SK-MEL-5 (cell line): ENCODE measurements at regions not wholly inside any gene's neighbourhood (a gene's known extent, or its start where the extent isn't known, plus 50 kb on each side); places are given as distances from the start of the nearest gene placed in this dataset.
"Not testable (repeated sequence)": the region's sequence is repeated elsewhere in the genome, so short reads cannot be mapped to it uniquely, and the experiment has no call there.

Experiments used
- DNase-seq: peaks from one replicate; pipeline ENCODE4 v3.0.0-alpha.2; 2016; ENCODE audit warnings: low read depth, low spot score
- in situ Hi-C: cut with HindIII; loops from 2 replicates; pipeline ENCODE4 v1.10.0; 2016; ENCODE audit warnings: low sequenced_read_pairs, high pct_unique_total_duplicates, low pct_unique_long_range_greater_than_20kb

DNA sequence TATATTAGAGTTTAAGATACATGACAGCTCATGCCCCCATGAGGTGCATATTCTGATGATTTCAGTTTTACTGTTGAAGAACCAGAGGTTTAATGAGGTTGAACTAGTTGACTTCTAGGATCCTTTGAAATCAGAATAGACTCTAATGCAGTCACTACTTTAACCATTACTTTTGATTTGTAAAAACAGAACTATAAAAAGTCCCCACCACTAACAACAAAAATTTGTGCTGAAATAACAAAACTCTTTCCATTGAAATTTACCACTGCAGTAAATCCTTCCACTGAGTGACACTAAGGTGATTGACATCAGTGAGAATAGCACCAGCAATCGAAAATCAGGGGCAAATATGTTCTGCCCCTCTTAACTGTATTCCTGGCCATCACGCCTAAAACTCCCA lies 214.1 kb downstream of the SHQ1 start:
- in situ Hi-C loops = no loop called here

DNA sequence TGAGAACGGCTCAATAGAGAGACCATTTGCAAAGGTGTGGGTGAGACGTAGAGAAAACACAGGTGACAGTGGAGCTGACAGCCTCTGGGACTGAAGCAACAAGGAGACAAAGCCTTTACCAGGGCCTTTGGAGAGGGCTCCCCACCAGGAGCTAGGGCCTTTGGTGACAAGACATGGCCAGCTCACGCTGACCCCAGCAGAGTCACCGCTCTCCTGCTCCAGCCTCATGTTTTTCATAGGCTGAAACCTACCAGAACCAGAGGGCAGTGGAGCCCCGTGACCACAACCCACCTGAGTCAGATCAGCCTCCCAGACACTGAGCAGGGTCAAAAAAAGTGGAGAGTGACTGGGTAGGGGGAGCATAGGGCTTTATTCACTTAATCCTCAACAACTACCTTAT lies 214.7 kb downstream of the SHQ1 start:
- DNase-seq = no peak
- in situ Hi-C loops = no loop called here

More for the DNA sequence above, 214.1 kb downstream of the SHQ1 start:
- no peak for DNase-seq

DNA sequence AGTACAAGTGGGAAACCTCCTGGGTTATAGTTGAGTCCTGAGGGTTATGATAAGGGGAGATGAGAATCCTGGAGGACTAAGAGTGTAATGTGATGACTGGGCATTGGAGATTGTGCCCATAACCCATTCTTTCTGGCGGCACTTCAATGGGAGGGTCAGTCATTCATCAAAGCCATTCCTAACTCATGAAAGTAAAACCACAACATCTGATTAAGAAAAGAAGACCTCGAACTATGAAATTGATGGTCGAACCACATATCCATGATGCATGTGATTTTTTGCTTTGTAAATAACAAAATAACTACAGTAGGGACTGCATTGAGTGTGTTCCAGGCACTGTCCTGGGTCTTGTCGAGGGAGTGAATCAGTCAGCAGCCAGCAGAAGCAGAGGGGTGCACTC lies 215.1 kb downstream of the SHQ1 start:
- no peak for DNase-seq
- in situ Hi-C loops = no loop called here

DNA sequence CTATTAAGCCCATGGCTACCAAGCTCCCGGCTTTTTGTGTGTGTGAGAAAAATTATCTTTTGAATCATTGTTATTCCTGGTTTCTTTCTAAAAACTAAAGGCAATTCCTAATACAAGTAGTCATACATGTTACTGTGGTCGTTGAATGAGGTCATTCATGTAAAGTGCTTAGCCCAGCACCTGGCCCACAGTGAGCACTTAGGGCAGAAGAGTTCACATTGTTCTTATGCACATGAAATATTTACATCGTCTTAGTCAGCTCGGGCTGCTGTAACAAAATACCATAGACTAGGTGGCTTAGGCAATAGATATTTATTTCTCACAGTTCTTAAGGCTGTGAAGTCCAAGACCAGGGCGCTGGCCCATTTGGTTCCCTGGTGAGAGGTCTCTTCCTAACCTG lies 216.1 kb downstream of the SHQ1 start:
- no peak for DNase-seq
- in situ Hi-C loops = no loop called here

DNA sequence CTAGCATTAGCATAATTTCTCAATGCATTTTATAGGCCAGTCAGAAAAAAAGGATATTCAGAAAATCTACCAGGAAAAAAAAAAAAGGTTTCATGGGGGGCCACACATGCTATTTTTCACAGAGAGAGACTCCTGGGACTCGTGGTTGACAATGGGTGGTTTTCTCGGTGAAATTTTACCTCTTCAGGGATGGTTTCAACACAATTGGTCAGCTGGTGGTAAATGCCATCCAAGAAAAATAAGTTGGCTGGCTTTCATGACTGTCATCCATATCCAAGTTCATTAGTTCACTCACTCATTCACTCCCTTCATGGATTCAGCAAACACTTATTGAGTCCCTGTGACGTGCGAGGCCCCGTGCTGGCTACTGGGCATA lies 217.3 kb downstream of the SHQ1 start:
- DNase-seq = no peak
- in situ Hi-C loops = no loop called here

DNA sequence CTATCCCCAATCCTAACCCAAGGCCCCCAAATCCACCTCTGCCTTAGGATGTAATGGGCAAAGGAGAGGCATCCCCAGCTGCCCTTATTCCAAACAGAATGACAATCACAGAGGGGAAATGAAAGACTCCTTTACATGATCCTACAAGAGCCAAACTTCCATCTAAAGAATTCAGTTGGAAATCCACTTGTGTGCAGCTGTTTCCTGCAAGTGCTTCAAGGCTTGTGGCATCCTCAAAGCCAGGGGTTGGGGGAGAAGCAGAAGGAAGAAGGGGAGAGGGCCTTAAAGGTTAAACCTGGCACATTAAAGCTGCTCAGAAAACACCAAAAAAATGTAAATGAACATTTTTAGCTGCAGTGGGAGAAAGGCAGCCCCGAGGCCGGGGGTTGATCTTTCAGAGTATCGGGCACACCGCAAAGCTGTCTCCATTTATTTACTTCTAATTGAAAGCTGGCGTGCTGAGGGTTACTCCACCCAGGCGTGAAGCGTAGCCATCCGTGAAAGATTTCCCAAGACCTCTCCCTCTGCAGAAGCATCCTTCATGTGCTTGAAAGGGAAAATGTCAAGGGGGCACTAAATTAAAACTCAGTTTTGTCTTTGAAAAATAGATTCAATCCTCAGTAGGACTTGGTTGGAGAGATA lies 217.8 kb downstream of the SHQ1 start:
- in situ Hi-C loops = no loop called here
- DNase-seq = no peak

DNA sequence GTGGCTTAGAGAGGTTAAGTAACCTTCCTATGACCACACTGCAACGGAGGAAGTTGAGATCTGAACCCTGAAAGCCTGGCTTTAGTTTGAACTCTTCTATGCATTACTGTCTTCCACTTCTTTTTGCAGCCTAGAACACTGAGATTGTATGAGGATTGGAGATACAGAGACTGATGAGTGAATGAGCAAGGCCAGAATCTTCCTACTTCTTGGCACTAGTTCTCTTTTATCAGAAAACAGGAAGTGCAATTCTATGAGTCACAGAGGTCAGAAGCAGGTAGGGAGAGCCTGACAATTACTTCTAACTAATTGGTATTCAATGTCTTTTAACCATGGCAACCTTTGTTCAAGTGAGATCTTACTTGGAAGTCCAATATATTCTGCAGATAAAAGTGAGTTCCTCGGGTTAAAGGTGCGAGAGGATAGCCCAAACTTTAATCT lies 219.0 kb downstream of the SHQ1 start:
- in situ Hi-C loops = no loop called here
- no peak for DNase-seq

DNA sequence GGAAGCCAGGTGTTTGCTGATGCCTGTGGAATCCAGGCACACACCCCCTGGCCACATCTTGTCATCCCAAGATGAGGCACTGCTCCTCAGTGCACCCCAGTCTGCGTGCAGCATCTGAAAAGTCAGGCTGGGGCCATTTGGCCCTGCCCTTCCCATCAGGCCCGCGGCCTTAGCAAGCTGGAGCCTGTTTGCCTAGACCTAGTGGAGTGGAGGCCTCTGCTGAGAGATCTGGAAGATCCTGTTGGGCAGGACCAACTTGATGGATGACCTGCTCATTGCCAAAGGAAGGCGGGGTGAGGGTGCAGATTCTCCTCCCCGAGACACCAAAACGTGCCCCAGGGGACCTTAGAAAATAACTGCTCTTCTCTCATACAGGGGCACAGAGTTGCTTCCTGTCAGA lies 220.2 kb downstream of the SHQ1 start:
- in situ Hi-C loops = no loop called here

DNA sequence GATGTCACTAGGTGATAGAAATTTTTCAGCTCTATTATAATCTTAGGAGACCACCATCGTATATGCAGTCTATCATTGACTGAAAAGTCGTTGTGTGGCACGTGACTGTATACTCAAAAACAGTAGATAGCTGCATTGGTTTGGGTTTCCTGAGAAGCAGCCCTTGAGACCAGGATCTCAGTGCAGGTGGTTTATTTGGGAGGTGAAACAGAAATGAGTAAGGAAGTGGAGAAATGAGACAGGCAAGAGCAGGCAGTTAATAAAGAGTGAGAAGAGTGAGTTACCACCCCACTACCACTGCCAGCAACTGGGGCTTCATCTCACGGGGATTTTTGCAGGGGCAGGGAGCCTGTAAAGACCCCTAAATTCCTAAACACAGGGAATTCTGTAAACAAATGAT lies 221.0 kb downstream of the SHQ1 start:
- in situ Hi-C loops = no loop called here

More for the DNA sequence above, 220.2 kb downstream of the SHQ1 start:
- no peak for DNase-seq

DNA sequence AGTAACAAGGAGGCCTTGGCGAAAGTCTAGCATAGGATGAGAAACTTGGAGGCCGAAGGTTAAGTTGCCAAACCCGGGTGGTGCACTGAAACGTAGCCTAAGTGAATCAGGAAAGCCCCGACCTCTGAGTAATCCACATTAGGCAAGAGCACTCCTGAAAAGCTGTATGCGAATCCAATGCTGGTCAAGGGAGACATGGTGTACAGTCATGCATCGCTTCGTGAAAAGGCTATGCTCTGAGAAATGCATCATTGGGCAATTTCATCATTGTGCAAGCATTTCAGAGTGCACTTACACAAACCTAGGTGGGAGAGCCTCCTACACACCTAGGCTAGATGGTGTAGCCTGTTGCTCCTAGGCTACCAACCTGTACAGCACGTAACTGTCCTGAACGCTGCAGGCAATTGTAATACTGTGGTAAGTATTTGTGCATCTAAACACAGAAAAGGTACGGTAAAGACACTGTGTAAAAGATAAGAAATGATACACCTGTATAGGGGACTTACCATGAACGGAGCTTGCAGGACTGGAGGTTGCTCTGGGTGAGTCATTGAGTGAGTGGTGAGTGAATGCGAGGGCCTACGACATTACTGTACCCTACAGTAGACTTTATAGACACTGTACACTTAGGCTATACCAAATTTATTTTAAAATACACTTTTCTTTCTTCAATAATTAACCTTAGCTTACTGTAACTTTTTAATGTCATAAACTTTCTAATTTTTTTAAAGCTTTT lies 222.5 kb downstream of the SHQ1 start:
- in situ Hi-C loops = no loop called here
- no peak for DNase-seq

More for the DNA sequence above, 221.0 kb downstream of the SHQ1 start:
- no peak for DNase-seq

DNA sequence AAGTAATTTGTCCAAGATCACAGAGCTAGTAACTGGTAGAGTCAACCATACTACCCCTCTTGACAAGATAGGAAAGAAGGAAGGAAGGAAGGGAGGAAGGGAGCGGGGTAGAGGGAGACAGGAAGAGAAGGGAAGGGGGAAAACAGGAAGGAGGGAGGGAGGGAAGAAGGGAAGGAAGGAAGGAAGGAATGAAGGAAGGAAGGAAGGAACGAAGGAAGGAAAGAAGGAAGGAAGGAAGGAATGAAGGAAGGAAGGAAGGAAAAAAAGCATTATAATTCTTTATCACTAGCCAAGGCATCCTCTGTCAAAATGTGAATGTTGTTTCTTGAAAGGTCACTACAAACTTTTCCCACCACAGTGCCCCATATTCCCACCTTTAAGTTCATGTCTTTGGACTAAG lies 223.6 kb downstream of the SHQ1 start:
- in situ Hi-C loops = no loop called here
- DNase-seq = no peak

DNA sequence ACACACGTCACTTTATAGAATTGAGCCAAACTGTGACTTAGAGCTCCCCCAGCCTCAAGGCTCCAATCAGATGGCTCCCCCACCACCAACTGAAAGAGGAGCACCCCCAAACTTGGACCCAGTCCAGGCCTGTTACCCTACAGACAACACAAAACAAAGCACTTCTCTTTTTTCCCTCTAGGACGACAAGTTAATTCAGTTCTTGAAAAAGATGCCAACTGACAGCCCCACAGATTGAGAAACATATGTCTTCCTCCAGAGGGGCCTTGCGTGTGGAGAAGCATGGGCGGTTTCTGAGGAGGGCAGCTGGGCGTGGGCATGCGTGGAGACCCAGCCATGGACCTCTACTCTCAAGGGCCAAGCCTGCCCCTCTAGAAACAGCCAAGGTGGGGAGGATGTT lies 229.5 kb downstream of the SHQ1 start:
- DNase-seq = no peak

DNA sequence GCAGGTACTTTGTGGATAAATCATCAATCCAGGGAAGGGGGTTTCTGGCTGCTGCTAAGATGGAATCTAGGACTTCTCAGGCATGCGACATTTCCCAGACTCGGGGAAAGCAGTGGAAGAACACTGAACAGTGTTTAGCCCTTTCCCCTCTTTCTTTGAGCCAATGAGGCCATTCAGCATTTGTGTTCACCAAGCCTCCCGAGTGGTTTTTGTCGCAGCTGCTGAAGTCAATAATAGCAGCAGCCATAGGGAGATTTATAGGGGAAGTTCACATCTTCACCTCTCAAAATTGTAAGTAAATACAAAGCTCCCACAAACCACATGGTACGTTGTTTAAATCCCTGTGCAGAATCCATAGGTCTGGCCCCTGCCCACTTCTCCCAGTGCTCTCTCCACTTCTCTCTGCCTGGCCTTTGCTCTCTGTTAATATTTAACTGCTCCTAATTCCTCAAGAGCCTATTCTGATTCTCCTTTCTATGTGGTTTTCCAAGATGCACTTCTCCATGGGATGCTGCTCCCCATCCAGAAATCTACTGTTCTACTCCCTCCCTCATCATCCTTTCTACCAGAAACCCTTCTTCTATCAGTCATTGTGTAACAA lies 230.7 kb downstream of the SHQ1 start:
- no peak for DNase-seq
- in situ Hi-C loops = no loop called here

More for the DNA sequence above, 229.5 kb downstream of the SHQ1 start:
- in situ Hi-C loops = no loop called here

DNA sequence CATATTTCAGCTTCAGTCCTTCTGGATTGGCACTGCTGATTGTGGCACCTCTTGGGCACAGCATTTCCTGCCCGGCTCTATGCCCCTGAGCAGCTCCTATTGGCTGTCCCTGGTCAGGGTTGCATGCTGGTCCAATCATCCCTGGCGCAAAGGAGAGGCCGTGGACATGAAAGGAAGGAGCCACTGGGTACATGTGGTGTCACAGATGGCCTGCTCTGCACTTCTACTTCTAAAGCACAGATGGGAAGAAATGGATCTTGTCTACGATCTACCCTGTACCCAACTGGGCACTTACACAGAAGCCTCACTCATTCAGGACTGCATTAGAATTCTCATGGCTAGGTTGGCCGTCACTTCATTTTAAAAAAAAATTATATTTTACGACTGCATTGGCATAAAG lies 232.5 kb downstream of the SHQ1 start:
- DNase-seq = no peak
- in situ Hi-C loops = no loop called here

DNA sequence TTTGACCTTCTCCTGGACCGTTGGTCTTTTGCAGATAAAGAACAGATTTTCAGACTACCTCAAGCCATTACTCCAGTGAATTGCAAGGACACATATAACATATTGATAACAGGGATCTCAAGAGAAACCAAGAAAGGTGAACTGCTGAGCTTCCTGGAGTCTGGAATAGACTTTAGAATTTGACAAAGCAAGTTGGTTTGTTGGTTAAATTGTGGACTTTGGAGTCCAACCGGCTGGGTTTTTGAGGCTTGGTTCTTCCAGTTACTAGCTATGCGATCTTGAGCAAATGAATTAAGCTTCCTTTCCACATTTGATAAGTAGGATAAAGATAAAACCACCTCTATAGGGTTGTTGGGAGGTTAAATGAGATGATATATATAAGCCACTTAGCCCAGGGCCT lies 233.1 kb downstream of the SHQ1 start:
- DNase-seq = no peak
- in situ Hi-C loops = no loop called here

DNA sequence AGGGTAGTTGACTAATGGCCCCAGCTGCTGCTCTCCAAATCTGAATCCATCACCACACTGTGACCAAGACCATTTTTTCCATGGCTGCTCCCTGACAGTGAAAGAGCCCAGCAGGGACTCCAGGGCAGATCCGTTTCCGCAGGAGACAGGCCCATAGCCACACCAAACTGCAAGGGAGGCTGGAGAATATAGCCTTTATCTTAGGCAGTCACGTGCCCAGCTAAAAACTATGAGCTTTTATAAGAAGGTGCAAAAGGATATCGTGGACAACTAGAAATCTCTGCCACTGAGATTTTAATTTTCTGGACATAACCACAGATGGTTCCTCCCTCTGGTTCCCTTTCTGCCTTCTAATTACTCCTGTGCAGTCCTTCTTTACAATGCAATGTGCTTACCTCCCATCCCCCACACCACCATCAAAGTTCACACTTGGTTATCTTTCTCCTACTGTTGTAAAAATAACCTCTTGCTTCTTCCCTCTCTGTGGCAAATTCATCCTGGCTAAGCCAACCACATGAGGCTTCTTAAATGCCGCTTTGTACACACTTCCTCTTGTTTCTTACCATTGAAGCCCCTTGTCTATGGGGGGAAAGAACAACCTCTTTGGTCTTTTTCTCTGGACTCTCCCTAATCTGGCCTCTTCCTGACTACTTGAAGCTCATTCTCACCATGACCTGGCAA lies 233.7 kb downstream of the SHQ1 start:
- in situ Hi-C loops = no loop called here
- DNase-seq = no peak

DNA sequence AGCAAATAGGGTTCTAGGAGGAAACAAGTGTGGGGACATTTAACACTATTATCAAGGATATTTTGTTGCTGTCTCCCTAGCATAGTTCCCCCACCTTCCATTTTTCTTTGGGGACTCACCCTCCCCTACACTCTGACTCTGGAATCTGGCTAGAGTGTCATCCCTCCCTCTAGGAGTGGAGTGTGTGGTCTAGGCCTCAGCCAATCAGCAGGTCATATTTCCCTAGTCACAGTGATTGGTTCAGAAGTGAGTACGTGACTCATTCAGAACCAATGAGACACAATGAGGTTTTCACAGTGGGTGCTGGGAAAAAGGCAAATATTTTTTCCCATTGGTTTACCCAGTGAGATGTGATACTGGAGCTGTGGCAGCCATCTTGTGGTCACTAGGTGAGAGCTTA lies 234.4 kb downstream of the SHQ1 start:
- in situ Hi-C loops = no loop called here

DNA sequence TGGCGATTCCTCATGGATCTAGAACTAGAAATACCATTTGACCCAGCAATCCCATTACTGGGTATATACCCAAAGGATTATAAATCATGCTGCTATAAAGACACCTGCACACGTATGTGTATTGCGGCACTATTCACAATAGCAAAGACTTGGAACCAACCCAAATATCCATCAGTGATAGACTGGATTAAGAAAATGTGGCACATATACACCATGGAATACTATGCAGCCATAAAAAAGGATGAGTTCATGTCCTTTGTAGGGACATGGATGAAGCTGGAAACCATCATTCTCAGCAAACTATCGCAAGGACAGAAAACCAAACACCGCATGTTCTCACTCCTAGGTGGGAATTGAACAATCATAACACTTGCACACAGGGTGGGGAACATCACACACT lies 239.1 kb downstream of the SHQ1 start:
- DNase-seq, in situ Hi-C loops: not testable (repeated sequence)

More for the DNA sequence above, 234.4 kb downstream of the SHQ1 start:
- no peak for DNase-seq
